ENCODE measurements at regions not wholly inside any gene's neighbourhood (a gene's known extent, or its start where the extent isn't known, plus 50 kb on each side); places are given as distances from the start of the nearest gene placed in this dataset.

GRCh38 chr4:52311464-52312125 lies 260.5 kb downstream of the SPATA18 start:
- Histone ChIP-seq H3K4me1 (no peaks in the 10 kb centered on the region), H3K27ac (no peak overlapping the region), H3K4me3 (replicated peaks in 1 of 3) (no peak overlapping the region), H3K36me3 (no peaks in the 10 kb centered on the region), H3K27me3 (no peaks in the 10 kb centered on the region), H3K9me3 (no peaks in the 10 kb centered on the region)
- DNase-seq: no peak
- TF ChIP-seq CTCF (IDR thresholded peaks at IDR 0.05) (no peak), POLR2A (IDR thresholded peaks at IDR 0.05) (no peak)
- intact Hi-C loops (cut with DNase I): no loop called here
- 82 to 83% methylated on average over 2 of the region's 2 CpGs for WGBS, 2 donors

DNA sequence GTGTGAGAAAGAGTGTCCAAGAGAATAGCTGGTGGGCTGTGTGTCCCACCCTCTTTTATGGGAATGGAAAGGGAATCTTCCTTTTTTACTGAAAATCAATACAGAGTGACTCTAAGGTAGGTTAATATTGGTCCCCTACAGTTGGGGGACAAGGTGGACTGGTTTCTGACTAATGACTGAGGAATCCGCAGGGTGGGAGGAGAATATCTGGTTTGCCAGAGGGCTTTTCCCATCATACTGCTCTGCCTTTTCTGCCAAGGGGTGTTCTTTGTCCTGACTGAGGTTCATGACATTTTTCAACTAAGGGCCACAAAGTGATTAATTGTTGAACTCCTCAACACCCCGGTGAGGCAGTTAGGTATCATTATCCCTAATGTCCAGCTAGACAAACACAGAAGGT lies 261.6 kb downstream of the SPATA18 start:
- Histone ChIP-seq H3K9me3 (no peaks in the 10 kb centered on the region), H3K4me1 (no peaks in the 10 kb centered on the region), H3K27me3 (no peaks in the 10 kb centered on the region), H3K27ac (no peak overlapping the region), H3K4me3 (replicated peaks in 1 of 3) (no peak overlapping the region), H3K36me3 (no peaks in the 10 kb centered on the region)
- no peak for TF ChIP-seq POLR2A (IDR thresholded peaks at IDR 0.05)
- TF ChIP-seq CTCF (IDR thresholded peaks at IDR 0.05): no peak
- 63 to 68% methylated on average over 2 of the region's 2 CpGs for WGBS, 2 donors
- DNase-seq: no peak
- intact Hi-C loops (cut with DNase I): no loop called here

DNA sequence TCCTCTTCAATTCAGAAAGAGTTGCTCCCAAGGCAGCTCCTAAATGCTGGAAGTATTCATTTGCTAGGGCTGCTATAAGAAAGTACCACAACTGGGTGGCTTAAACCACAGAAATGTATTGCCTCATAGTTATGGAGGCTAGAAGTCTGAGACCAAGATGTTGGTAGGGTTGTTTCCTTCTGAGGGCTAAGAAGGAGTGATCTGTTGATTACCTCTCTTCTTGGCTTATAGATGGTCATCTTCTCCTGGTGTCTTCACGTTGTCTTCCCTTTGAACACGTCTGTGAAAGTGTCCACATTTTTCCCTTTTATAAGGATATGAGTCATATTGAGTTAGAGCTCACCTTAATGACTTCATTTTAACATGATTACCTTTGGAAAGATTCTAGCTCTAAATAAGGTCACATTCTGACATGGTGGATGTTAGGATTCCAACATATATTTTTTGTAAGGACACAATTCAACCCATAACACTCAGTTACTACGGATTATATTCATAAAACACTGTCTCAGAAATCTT lies 266.3 kb downstream of the SPATA18 start:
- Histone ChIP-seq H3K27ac (no peak overlapping the region), H3K36me3 (no peaks in the 10 kb centered on the region), H3K9me3 (no peaks in the 10 kb centered on the region), H3K4me1 (no peaks in the 10 kb centered on the region), H3K27me3 (no peaks in the 10 kb centered on the region), H3K4me3 (replicated peaks in 1 of 3) (no peak overlapping the region)
- no peak for TF ChIP-seq CTCF (IDR thresholded peaks at IDR 0.05)
- TF ChIP-seq POLR2A (IDR thresholded peaks at IDR 0.05): no peak
- no peak for DNase-seq
- intact Hi-C loops (cut with DNase I): no loop called here
- 51 to 66% methylated on average over 3 of the region's 3 CpGs for WGBS, 2 donors

GRCh38 chr4:52317981-52318380 lies 266.9 kb downstream of the SPATA18 start:
- no peak for DNase-seq
- Histone ChIP-seq H3K27ac (no peak overlapping the region), H3K36me3 (no peaks in the 10 kb centered on the region), H3K4me3 (replicated peaks in 1 of 3) (no peak overlapping the region), H3K27me3 (no peaks in the 10 kb centered on the region), H3K9me3 (no peaks in the 10 kb centered on the region), H3K4me1 (no peaks in the 10 kb centered on the region)
- TF ChIP-seq POLR2A (IDR thresholded peaks at IDR 0.05): no peak
- TF ChIP-seq CTCF (IDR thresholded peaks at IDR 0.05): no peak
- intact Hi-C loops (cut with DNase I): no loop called here

GRCh38 chr4:52329894-52330293 lies 278.8 kb downstream of the SPATA18 start:
- Histone ChIP-seq H3K36me3 (no peaks in the 10 kb centered on the region), H3K4me1 (no peaks in the 10 kb centered on the region), H3K4me3 (replicated peaks in 1 of 3) (no peak overlapping the region), H3K27ac (no peak overlapping the region), H3K27me3 (no peaks in the 10 kb centered on the region), H3K9me3 (peaks cover 6% of the 10 kb centered on the region)
- TF ChIP-seq POLR2A (IDR thresholded peaks at IDR 0.05): no peak
- no peak for TF ChIP-seq CTCF (IDR thresholded peaks at IDR 0.05)
- DNase-seq: no peak
- intact Hi-C loops (cut with DNase I): no loop called here

Data from thyroid gland (tissue), 4 donors.